GM21737 (cell line): ENCODE measurements at regions not wholly inside any gene's neighbourhood (a gene's known extent, or its start where the extent isn't known, plus 50 kb on each side); places are given as distances from the start of the nearest gene placed in this dataset.
"Not testable (repeated sequence)": the region's sequence is repeated elsewhere in the genome, so short reads cannot be mapped to it uniquely, and the experiment has no call there.

Experiments
- ATAC-seq: cut with Tn5 transposase; IDR thresholded peaks from one replicate; pipeline ENCODE4 v1.9.1; 2021; ENCODE audit warnings: mild to moderate bottlenecking, moderate library complexity; ENCODE audit not compliant: unreplicated experiment

GRCh38 chr6:88499845-88500699, 333.9 kb upstream of the CNR1 start:
- peak; percentile 71 for ATAC-seq

- ATAC-seq, result no peak
Measured at GRCh38 chr6:88499436-88499835, 333.3 kb upstream of the CNR1 start.

- not testable (repeated sequence) for ATAC-seq
Measured at GRCh38 chr6:88497403-88497802, 331.3 kb upstream of the CNR1 start.

- peak; percentile 70 for ATAC-seq
Measured at GRCh38 chr6:88494401-88495140, 328.4 kb upstream of the CNR1 start.

GRCh38 chr6:88493717-88494116, 327.6 kb upstream of the CNR1 start:
- peak; percentile 33 for ATAC-seq

- ATAC-seq, result no peak
Measured at GRCh38 chr6:88492824-88493223, 326.7 kb upstream of the CNR1 start.

- ATAC-seq, result no peak
Measured at GRCh38 chr6:88492241-88492640, 326.1 kb upstream of the CNR1 start.

- ATAC-seq, result no peak
Measured at GRCh38 chr6:88491266-88491880, 325.2 kb upstream of the CNR1 start.

- ATAC-seq, result no peak
Measured at GRCh38 chr6:88490908-88491264, 324.7 kb upstream of the CNR1 start.

GRCh38 chr6:88490195-88490907, 324.2 kb upstream of the CNR1 start:
- ATAC-seq, result no peak

GRCh38 chr6:88483424-88483823, 317.3 kb upstream of the CNR1 start:
- no peak for ATAC-seq

- ATAC-seq, result no peak
Measured at GRCh38 chr6:88482465-88482864, 316.3 kb upstream of the CNR1 start.

GRCh38 chr6:88481519-88481918, 315.4 kb upstream of the CNR1 start:
- ATAC-seq, result no peak

GRCh38 chr6:88480816-88481215, 314.7 kb upstream of the CNR1 start:
- no peak for ATAC-seq

GRCh38 chr6:88477413-88477812, 311.3 kb upstream of the CNR1 start:
- ATAC-seq, result no peak

GRCh38 chr6:88476388-88476787, 310.2 kb upstream of the CNR1 start:
- no peak for ATAC-seq

- no peak for ATAC-seq
Measured at GRCh38 chr6:88474720-88475119, 308.6 kb upstream of the CNR1 start.

- ATAC-seq, result no peak
Measured at GRCh38 chr6:88473589-88473988, 307.4 kb upstream of the CNR1 start.

GRCh38 chr6:88472851-88473525, 306.8 kb upstream of the CNR1 start:
- no peak for ATAC-seq

- ATAC-seq, result no peak
Measured at GRCh38 chr6:88459643-88460042, 293.5 kb upstream of the CNR1 start.

GRCh38 chr6:88459189-88459588, 293.0 kb upstream of the CNR1 start:
- no peak for ATAC-seq
